Osteocyte (in vitro differentiated cells): ENCODE measurements at regions not wholly inside any gene's neighbourhood (a gene's known extent, or its start where the extent isn't known, plus 50 kb on each side); places are given as distances from the start of the nearest gene placed in this dataset.
"Not testable (repeated sequence)": the region's sequence is repeated elsewhere in the genome, so short reads cannot be mapped to it uniquely, and the experiment has no call there.

Source experiments
- DNase-seq: peaks from one replicate; pipeline ENCODE4 v3.0.0; 2021; ENCODE audit warnings: mixed read lengths; ENCODE audit not compliant: unreplicated experiment; ENCODE audit errors: extremely low spot score
- H3K27ac Mint-ChIP-seq: one replicate; pipeline ENCODE4 v1.8.0; 2021; ENCODE audit warnings: mild to moderate bottlenecking, mixed read lengths; ENCODE audit not compliant: unreplicated experiment
- H3K27me3 Mint-ChIP-seq: one replicate; pipeline ENCODE4 v1.8.0; 2021; ENCODE audit warnings: mixed read lengths; ENCODE audit not compliant: unreplicated experiment
- H3K36me3 Mint-ChIP-seq: one replicate; pipeline ENCODE4 v1.8.0; 2021; ENCODE audit warnings: mixed read lengths; ENCODE audit not compliant: unreplicated experiment
- H3K4me1 Mint-ChIP-seq: one replicate; pipeline ENCODE4 v1.8.0; 2021; ENCODE audit warnings: mixed read lengths; ENCODE audit not compliant: unreplicated experiment
- H3K4me3 Mint-ChIP-seq: one replicate; pipeline ENCODE4 v1.8.0; 2021; ENCODE audit warnings: mild to moderate bottlenecking, moderate library complexity, mixed read lengths; ENCODE audit not compliant: unreplicated experiment
- H3K9me3 Mint-ChIP-seq: one replicate; pipeline ENCODE4 v1.8.0; 2021; ENCODE audit warnings: mixed read lengths; ENCODE audit not compliant: unreplicated experiment

- H3K4me3 Mint-ChIP-seq, H3K27ac Mint-ChIP-seq, H3K4me1 Mint-ChIP-seq, H3K9me3 Mint-ChIP-seq, H3K36me3 Mint-ChIP-seq, DNase-seq: not testable (repeated sequence)
- peaks cover 23% of the 10 kb centered on the region for H3K27me3 Mint-ChIP-seq
These were observed 63.5 kb downstream of the UNC93B1 start for GRCh38 chr11:67940440-67940839.

- not testable (repeated sequence) for H3K9me3 Mint-ChIP-seq, DNase-seq, H3K4me3 Mint-ChIP-seq, H3K4me1 Mint-ChIP-seq, H3K27ac Mint-ChIP-seq, H3K36me3 Mint-ChIP-seq
- peaks cover 28% of the 10 kb centered on the region for H3K27me3 Mint-ChIP-seq
These were observed 64.9 kb downstream of the UNC93B1 start for GRCh38 chr11:67938964-67939363.

- H3K27ac Mint-ChIP-seq, H3K36me3 Mint-ChIP-seq, DNase-seq, H3K4me3 Mint-ChIP-seq, H3K9me3 Mint-ChIP-seq, H3K4me1 Mint-ChIP-seq: not testable (repeated sequence)
- peaks cover 32% of the 10 kb centered on the region for H3K27me3 Mint-ChIP-seq
These were observed 65.5 kb downstream of the UNC93B1 start for GRCh38 chr11:67938371-67938770.

GRCh38 chr11:67923565-67923964, 80.3 kb downstream of the UNC93B1 start:
- H3K9me3 Mint-ChIP-seq, DNase-seq, H3K4me1 Mint-ChIP-seq, H3K4me3 Mint-ChIP-seq, H3K27ac Mint-ChIP-seq, H3K36me3 Mint-ChIP-seq: not testable (repeated sequence)
- peaks cover 40% of the 10 kb centered on the region for H3K27me3 Mint-ChIP-seq

GRCh38 chr11:67920546-67920945, 83.4 kb downstream of the UNC93B1 start:
- H3K4me1 Mint-ChIP-seq, H3K36me3 Mint-ChIP-seq, H3K9me3 Mint-ChIP-seq, H3K27ac Mint-ChIP-seq, DNase-seq, H3K4me3 Mint-ChIP-seq: not testable (repeated sequence)
- H3K27me3 Mint-ChIP-seq: peaks cover 30% of the 10 kb centered on the region

- not testable (repeated sequence) for DNase-seq, H3K36me3 Mint-ChIP-seq, H3K4me1 Mint-ChIP-seq, H3K4me3 Mint-ChIP-seq, H3K27ac Mint-ChIP-seq
- Mint-ChIP-seq H3K27me3 (peaks cover 34% of the 10 kb centered on the region), H3K9me3 (peaks cover 12% of the 10 kb centered on the region)
These were observed 91.7 kb downstream of the UNC93B1 start for GRCh38 chr11:67912184-67912583.

GRCh38 chr11:67911211-67911610, 92.7 kb downstream of the UNC93B1 start:
- not testable (repeated sequence) for H3K27ac Mint-ChIP-seq, H3K4me3 Mint-ChIP-seq, DNase-seq, H3K36me3 Mint-ChIP-seq, H3K4me1 Mint-ChIP-seq
- H3K27me3 Mint-ChIP-seq: peaks cover 35% of the 10 kb centered on the region
- peaks cover 12% of the 10 kb centered on the region for H3K9me3 Mint-ChIP-seq

GRCh38 chr11:67910803-67911202, 93.1 kb downstream of the UNC93B1 start:
- H3K27ac Mint-ChIP-seq, H3K4me3 Mint-ChIP-seq, H3K36me3 Mint-ChIP-seq, DNase-seq, H3K4me1 Mint-ChIP-seq: not testable (repeated sequence)
- peaks cover 34% of the 10 kb centered on the region for H3K27me3 Mint-ChIP-seq
- H3K9me3 Mint-ChIP-seq: peaks cover 12% of the 10 kb centered on the region

- H3K27ac Mint-ChIP-seq, H3K36me3 Mint-ChIP-seq, DNase-seq, H3K4me3 Mint-ChIP-seq, H3K9me3 Mint-ChIP-seq, H3K4me1 Mint-ChIP-seq: not testable (repeated sequence)
- peaks cover 22% of the 10 kb centered on the region for H3K27me3 Mint-ChIP-seq
These were observed 96.9 kb downstream of the UNC93B1 start for GRCh38 chr11:67906969-67907368.

GRCh38 chr11:67899462-67899861, 104.4 kb downstream of the UNC93B1 start:
- H3K9me3 Mint-ChIP-seq, H3K4me1 Mint-ChIP-seq, DNase-seq, H3K36me3 Mint-ChIP-seq, H3K27ac Mint-ChIP-seq, H3K27me3 Mint-ChIP-seq, H3K4me3 Mint-ChIP-seq: not testable (repeated sequence)

- not testable (repeated sequence) for H3K9me3 Mint-ChIP-seq, H3K4me1 Mint-ChIP-seq, H3K27ac Mint-ChIP-seq, H3K4me3 Mint-ChIP-seq, H3K27me3 Mint-ChIP-seq, DNase-seq, H3K36me3 Mint-ChIP-seq
These were observed 110.4 kb downstream of the UNC93B1 start for GRCh38 chr11:67893487-67893886.

GRCh38 chr11:67889646-67890045, 114.3 kb downstream of the UNC93B1 start:
- peaks cover 32% of the 10 kb centered on the region for H3K27me3 Mint-ChIP-seq
- not testable (repeated sequence) for H3K9me3 Mint-ChIP-seq, DNase-seq, H3K27ac Mint-ChIP-seq, H3K36me3 Mint-ChIP-seq, H3K4me1 Mint-ChIP-seq, H3K4me3 Mint-ChIP-seq

GRCh38 chr11:67888056-67888455, 115.8 kb downstream of the UNC93B1 start:
- not testable (repeated sequence) for H3K4me1 Mint-ChIP-seq, DNase-seq, H3K27ac Mint-ChIP-seq, H3K4me3 Mint-ChIP-seq, H3K36me3 Mint-ChIP-seq, H3K9me3 Mint-ChIP-seq
- H3K27me3 Mint-ChIP-seq: peaks cover 47% of the 10 kb centered on the region
